ENCODE measurements at regions not wholly inside any gene's neighbourhood (a gene's known extent, or its start where the extent isn't known, plus 50 kb on each side); places are given as distances from the start of the nearest gene placed in this dataset.

DNA sequence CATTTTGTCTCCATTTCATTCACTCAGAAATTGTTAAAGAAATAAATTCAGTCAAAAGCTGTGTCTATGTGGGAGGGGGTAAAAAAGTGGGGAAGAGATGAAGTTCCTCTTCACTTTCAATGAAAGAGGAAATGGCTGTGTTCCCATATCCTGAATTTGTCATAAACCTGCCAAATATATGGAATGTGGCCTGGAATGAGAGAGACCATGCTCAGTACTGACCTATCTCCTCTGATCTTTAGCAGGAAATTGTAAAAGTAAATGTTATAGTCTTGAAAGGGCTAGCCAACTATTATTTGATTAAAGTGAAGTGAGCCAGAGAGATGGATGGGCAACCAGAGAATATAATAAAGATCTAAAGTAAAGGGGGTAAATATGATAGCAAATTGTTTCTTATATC is 130.3 kb upstream of the C21orf91 start:
- no peaks in the 10 kb centered on the region for H3K4me1 ChIP-seq (ENCODE audit: control insufficient read depth, insufficient read depth, low read length)
- no peak overlapping the region for H3K27ac ChIP-seq (ENCODE audit: low read depth, low read length)
- H3K4me3 ChIP-seq (ENCODE audit: low read depth, low read length): no peak overlapping the region
- 0 out of 2 replicates have a peak, but pooled peaks cover 5% of the 10 kb centered on the region for H3K9me3 ChIP-seq (ENCODE audit: control insufficient read depth, insufficient read depth, low read depth, low read length)
- H3K9ac ChIP-seq (ENCODE audit: low read length): no peak overlapping the region
- H3K36me3 ChIP-seq (ENCODE audit: control insufficient read depth, insufficient read depth, low read length): no peaks in the 10 kb centered on the region
- H3K27me3 ChIP-seq (ENCODE audit: control insufficient read depth, insufficient read depth, low read length): no peaks in the 10 kb centered on the region

DNA sequence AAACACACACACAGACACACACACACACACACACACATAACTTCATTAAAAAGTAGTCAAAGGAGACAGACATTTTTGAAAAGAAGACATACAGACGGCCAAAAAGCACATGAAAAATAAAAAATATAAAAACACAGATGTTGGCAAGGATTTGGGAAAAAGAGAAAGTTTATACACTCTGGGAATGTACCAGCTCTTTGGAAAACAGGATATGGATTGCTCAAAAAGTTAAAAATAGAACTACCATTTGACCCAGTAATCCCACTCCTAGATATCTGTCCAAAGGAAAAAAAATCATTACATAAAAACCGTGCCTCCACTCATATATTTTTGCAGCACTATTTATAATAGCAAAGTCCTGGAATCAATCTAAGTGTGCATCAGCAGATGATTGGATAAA is 128.4 kb upstream of the C21orf91 start:
- H3K4me3 ChIP-seq (ENCODE audit: low read depth, low read length): no peak overlapping the region
- no peaks in the 10 kb centered on the region for H3K36me3 ChIP-seq (ENCODE audit: control insufficient read depth, insufficient read depth, low read length)
- no peak overlapping the region for H3K9ac ChIP-seq (ENCODE audit: low read length)
- H3K9me3 ChIP-seq (ENCODE audit: control insufficient read depth, insufficient read depth, low read depth, low read length): peaks cover 13% of the 10 kb centered on the region; the same call in 1 of the 2 replicates
- H3K27ac ChIP-seq (ENCODE audit: low read depth, low read length): no peak overlapping the region
- H3K27me3 ChIP-seq (ENCODE audit: control insufficient read depth, insufficient read depth, low read length): no peaks in the 10 kb centered on the region
- H3K4me1 ChIP-seq (ENCODE audit: control insufficient read depth, insufficient read depth, low read length): no peaks in the 10 kb centered on the region

DNA sequence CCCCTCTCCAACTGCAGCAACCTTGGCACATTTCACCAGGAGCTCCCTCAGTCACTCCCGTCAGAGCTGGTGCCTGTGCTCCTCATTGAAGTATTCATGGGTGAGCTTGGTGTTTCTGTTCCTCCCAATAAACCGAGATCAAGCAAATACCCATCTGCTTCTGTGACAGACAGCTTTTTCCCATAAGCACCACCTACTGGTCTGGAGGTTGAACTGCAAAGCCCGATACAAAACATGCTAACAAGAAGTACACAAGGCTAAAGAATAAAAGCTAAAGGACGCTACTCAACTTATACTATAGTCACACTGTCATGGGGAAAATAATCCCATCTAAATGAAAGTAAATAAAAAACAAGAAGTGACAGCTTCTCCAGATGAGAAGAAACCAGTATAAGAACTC is 111.9 kb upstream of the C21orf91 start:
- Histone ChIP-seq H3K36me3 (ENCODE audit: control insufficient read depth, insufficient read depth, low read length) (no peaks in the 10 kb centered on the region), H3K4me3 (ENCODE audit: low read depth, low read length) (no peak overlapping the region), H3K9ac (ENCODE audit: low read length) (no peak overlapping the region), H3K4me1 (ENCODE audit: control insufficient read depth, insufficient read depth, low read length) (peaks cover 5% of the 10 kb centered on the region), H3K9me3 (ENCODE audit: control insufficient read depth, insufficient read depth, low read depth, low read length) (no peaks in the 10 kb centered on the region; the same call in 1 of the 2 replicates), H3K27ac (ENCODE audit: low read depth, low read length) (no peak overlapping the region), H3K27me3 (ENCODE audit: control insufficient read depth, insufficient read depth, low read length) (no peaks in the 10 kb centered on the region)

DNA sequence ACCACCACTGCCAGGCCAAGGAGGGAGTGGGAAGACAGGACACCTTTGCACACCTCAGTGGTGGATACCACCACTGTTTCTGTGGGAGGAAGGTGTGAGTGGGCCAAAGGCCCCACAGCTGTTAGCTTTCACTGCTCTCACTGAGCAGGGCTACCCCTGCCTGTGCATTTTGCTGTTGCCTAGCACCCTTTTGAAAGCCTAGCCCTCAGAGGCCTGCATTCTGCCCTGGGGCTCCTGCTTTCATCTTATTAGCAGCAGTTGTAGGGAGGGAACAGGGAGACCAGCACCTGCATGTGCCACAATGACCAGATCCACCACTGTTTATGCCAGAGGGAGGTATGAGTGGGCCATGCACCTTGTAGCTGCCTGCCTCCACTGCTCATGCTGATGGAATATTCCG is 110.9 kb upstream of the C21orf91 start:
- no peaks in the 10 kb centered on the region; the same call in 1 of the 2 replicates for H3K9me3 ChIP-seq (ENCODE audit: control insufficient read depth, insufficient read depth, low read depth, low read length)
- H3K4me3 ChIP-seq (ENCODE audit: low read depth, low read length): no peak overlapping the region
- H3K27ac ChIP-seq (ENCODE audit: low read depth, low read length): no peak overlapping the region
- H3K4me1 ChIP-seq (ENCODE audit: control insufficient read depth, insufficient read depth, low read length): peaks cover 5% of the 10 kb centered on the region
- no peak overlapping the region for H3K9ac ChIP-seq (ENCODE audit: low read length)
- H3K36me3 ChIP-seq (ENCODE audit: control insufficient read depth, insufficient read depth, low read length): no peaks in the 10 kb centered on the region
- no peaks in the 10 kb centered on the region for H3K27me3 ChIP-seq (ENCODE audit: control insufficient read depth, insufficient read depth, low read length)

- Histone ChIP-seq H3K9me3 (ENCODE audit: control insufficient read depth, insufficient read depth, low read depth, low read length) (no peaks in the 10 kb centered on the region; the same call in 1 of the 2 replicates), H3K27me3 (ENCODE audit: control insufficient read depth, insufficient read depth, low read length) (no peaks in the 10 kb centered on the region), H3K4me3 (ENCODE audit: low read depth, low read length) (no peak overlapping the region), H3K9ac (ENCODE audit: low read length) (no peak overlapping the region), H3K36me3 (ENCODE audit: control insufficient read depth, insufficient read depth, low read length) (no peaks in the 10 kb centered on the region), H3K4me1 (ENCODE audit: control insufficient read depth, insufficient read depth, low read length) (peaks cover 5% of the 10 kb centered on the region), H3K27ac (ENCODE audit: low read depth, low read length) (no peak overlapping the region)
These were observed 110.4 kb upstream of the C21orf91 start for GRCh38 chr21:17929510-17929909.

GRCh38 chr21:17925899-17926298 is 106.7 kb upstream of the C21orf91 start:
- H3K4me1 ChIP-seq (ENCODE audit: control insufficient read depth, insufficient read depth, low read length): peaks cover 5% of the 10 kb centered on the region
- no peak overlapping the region for H3K27ac ChIP-seq (ENCODE audit: low read depth, low read length)
- H3K27me3 ChIP-seq (ENCODE audit: control insufficient read depth, insufficient read depth, low read length): no peaks in the 10 kb centered on the region
- no peak overlapping the region for H3K4me3 ChIP-seq (ENCODE audit: low read depth, low read length)
- no peaks in the 10 kb centered on the region for H3K36me3 ChIP-seq (ENCODE audit: control insufficient read depth, insufficient read depth, low read length)
- H3K9me3 ChIP-seq (ENCODE audit: control insufficient read depth, insufficient read depth, low read depth, low read length): peaks cover 7% of the 10 kb centered on the region
- H3K9ac ChIP-seq (ENCODE audit: low read length): no peak overlapping the region

GRCh38 chr21:17925000-17925610 is 105.9 kb upstream of the C21orf91 start:
- H3K27ac ChIP-seq (ENCODE audit: low read depth, low read length): no peak overlapping the region
- H3K9ac ChIP-seq (ENCODE audit: low read length): no peak overlapping the region
- no peaks in the 10 kb centered on the region; the same call in 1 of the 2 replicates for H3K36me3 ChIP-seq (ENCODE audit: control insufficient read depth, insufficient read depth, low read length)
- H3K4me3 ChIP-seq (ENCODE audit: low read depth, low read length): no peak overlapping the region
- no peaks in the 10 kb centered on the region for H3K27me3 ChIP-seq (ENCODE audit: control insufficient read depth, insufficient read depth, low read length)
- H3K4me1 ChIP-seq (ENCODE audit: control insufficient read depth, insufficient read depth, low read length): peaks cover 5% of the 10 kb centered on the region
- H3K9me3 ChIP-seq (ENCODE audit: control insufficient read depth, insufficient read depth, low read depth, low read length): peaks cover 14% of the 10 kb centered on the region

- no peak overlapping the region for H3K27ac ChIP-seq (ENCODE audit: low read depth, low read length)
- no peak overlapping the region for H3K4me3 ChIP-seq (ENCODE audit: low read depth, low read length)
- peaks cover 34% of the 10 kb centered on the region for H3K9me3 ChIP-seq (ENCODE audit: control insufficient read depth, insufficient read depth, low read depth, low read length)
- H3K27me3 ChIP-seq (ENCODE audit: control insufficient read depth, insufficient read depth, low read length): no peaks in the 10 kb centered on the region
- no peak overlapping the region for H3K9ac ChIP-seq (ENCODE audit: low read length)
- H3K4me1 ChIP-seq (ENCODE audit: control insufficient read depth, insufficient read depth, low read length): no peaks in the 10 kb centered on the region
- H3K36me3 ChIP-seq (ENCODE audit: control insufficient read depth, insufficient read depth, low read length): no peaks in the 10 kb centered on the region; the same call in 1 of the 2 replicates
These were observed 102.7 kb upstream of the C21orf91 start for GRCh38 chr21:17921579-17922530.

GRCh38 chr21:17915976-17916375 is 96.8 kb upstream of the C21orf91 start:
- Histone ChIP-seq H3K36me3 (ENCODE audit: control insufficient read depth, insufficient read depth, low read length) (no peaks in the 10 kb centered on the region; the same call in 1 of the 2 replicates), H3K4me3 (ENCODE audit: low read depth, low read length) (no peak overlapping the region), H3K9ac (ENCODE audit: low read length) (no peak overlapping the region), H3K4me1 (ENCODE audit: control insufficient read depth, insufficient read depth, low read length) (no peaks in the 10 kb centered on the region), H3K9me3 (ENCODE audit: control insufficient read depth, insufficient read depth, low read depth, low read length) (peaks cover 31% of the 10 kb centered on the region), H3K27me3 (ENCODE audit: control insufficient read depth, insufficient read depth, low read length) (no peaks in the 10 kb centered on the region), H3K27ac (ENCODE audit: low read depth, low read length) (no peak overlapping the region)

DNA sequence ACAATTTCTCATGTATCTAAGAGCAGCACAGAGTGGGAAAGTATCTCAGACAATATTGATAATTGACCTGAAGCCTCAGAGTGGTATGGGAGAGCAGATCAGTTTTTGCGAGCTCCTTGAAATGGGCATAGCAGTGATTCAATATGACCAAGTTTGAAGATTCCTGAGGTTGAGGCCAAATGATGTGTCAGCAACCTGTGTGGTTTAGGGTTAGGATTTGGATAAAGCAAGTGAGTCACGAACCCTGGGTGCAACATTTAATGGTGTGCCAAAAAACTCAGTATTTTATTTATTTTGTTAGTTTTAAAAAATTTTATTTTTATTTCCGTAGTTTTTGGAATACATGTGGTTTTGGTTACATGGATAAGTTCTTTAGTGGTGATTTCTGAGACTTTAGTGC is 92.5 kb upstream of the C21orf91 start:
- Histone ChIP-seq H3K27me3 (ENCODE audit: control insufficient read depth, insufficient read depth, low read length) (no peaks in the 10 kb centered on the region), H3K9me3 (ENCODE audit: control insufficient read depth, insufficient read depth, low read depth, low read length) (peaks cover under 1% of the 10 kb centered on the region; the same call in 1 of the 2 replicates), H3K27ac (ENCODE audit: low read depth, low read length) (no peak overlapping the region)

More for the DNA sequence above, 92.5 kb upstream of the C21orf91 start:
- Histone ChIP-seq H3K4me1 (ENCODE audit: control insufficient read depth, insufficient read depth, low read length) (no peaks in the 10 kb centered on the region), H3K36me3 (ENCODE audit: control insufficient read depth, insufficient read depth, low read length) (no peaks in the 10 kb centered on the region), H3K9ac (ENCODE audit: low read length) (no peak overlapping the region), H3K4me3 (ENCODE audit: low read depth, low read length) (no peak overlapping the region)
